ENCODE measurements at regions not wholly inside any gene's neighbourhood (a gene's known extent, or its start where the extent isn't known, plus 50 kb on each side); places are given as distances from the start of the nearest gene placed in this dataset.

GRCh38 chr14:22502007-22502406 lies 87.0 kb downstream of the DAD1 start:
- no peak for TF ChIP-seq CTCF (IDR thresholded peaks at IDR 0.05; ENCODE audit: low read depth, low read length)
- DNase-seq (ENCODE audit: low read depth, low spot score) = no peak

GRCh38 chr14:22500954-22501726 lies 87.9 kb downstream of the DAD1 start:
- TF ChIP-seq CTCF (IDR thresholded peaks at IDR 0.05; ENCODE audit: low read depth, low read length) = no peak
- no peak for DNase-seq (ENCODE audit: low read depth, low spot score)
- in situ Hi-C loops (cut with HindIII; ENCODE audit: low sequenced_read_pairs) = no loop called here
- H3K4me3 ChIP-seq (ENCODE audit: low read depth, low read length) = no peak overlapping the region

More at GRCh38 chr14:22502007-22502406, 87.0 kb downstream of the DAD1 start:
- in situ Hi-C loops (cut with HindIII; ENCODE audit: low sequenced_read_pairs) = no loop called here
- no peak overlapping the region for H3K4me3 ChIP-seq (ENCODE audit: low read depth, low read length)

DNA sequence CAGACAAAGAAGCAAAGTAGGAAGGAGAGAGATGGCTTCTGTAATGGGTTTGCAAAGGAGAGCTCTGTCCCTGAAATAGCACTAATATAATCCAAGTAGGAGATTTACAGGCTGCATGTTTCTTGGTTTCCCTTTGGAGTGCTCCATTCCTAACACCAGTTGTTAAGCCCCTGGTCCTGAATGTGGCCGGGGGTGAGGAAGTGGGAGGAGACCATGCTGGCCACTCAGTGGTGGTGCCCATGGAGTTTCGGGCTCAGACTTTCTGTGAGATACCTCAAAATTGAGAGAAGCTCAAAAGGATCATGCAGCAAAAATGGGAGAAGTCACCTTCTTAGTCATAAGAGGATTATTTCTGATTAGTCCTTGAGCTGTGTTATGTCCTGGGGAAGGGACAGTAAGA lies 88.5 kb downstream of the DAD1 start:
- no peak for TF ChIP-seq CTCF (IDR thresholded peaks at IDR 0.05; ENCODE audit: low read depth, low read length)
- no peak for DNase-seq (ENCODE audit: low read depth, low spot score)
- in situ Hi-C loops (cut with HindIII; ENCODE audit: low sequenced_read_pairs) = no loop called here
- no peak overlapping the region for H3K4me3 ChIP-seq (ENCODE audit: low read depth, low read length)

DNA sequence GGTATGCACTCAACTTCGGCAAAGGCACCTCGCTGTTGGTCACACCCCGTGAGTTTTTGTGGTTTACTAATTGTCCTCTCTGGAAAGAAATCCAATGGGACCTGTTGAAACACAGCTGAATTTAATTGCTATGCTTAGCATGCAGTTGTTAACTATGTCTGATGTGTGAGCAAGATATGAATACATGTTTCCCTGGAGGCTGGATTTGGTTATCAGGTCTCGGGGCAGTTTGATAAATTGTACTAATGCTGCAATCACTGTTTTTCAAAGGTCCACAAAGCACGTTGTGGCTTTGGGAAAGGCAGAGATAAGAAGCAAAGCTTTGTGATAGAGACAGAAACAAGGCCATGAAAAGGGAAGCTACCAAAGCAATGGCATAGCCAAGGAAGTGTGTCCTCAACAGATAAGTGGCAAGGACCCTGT lies 91.3 kb downstream of the DAD1 start:
- DNase-seq (ENCODE audit: low read depth, low spot score) = no peak
- H3K4me3 ChIP-seq (ENCODE audit: low read depth, low read length) = no peak overlapping the region
- TF ChIP-seq CTCF (IDR thresholded peaks at IDR 0.05; ENCODE audit: low read depth, low read length) = no peak
- in situ Hi-C loops (cut with HindIII; ENCODE audit: low sequenced_read_pairs) = no loop called here

- in situ Hi-C loops (cut with HindIII; ENCODE audit: low sequenced_read_pairs) = no loop called here
- DNase-seq (ENCODE audit: low read depth, low spot score) = no peak
- TF ChIP-seq CTCF (IDR thresholded peaks at IDR 0.05; ENCODE audit: low read depth, low read length) = no peak
- H3K4me3 ChIP-seq (ENCODE audit: low read depth, low read length) = no peak overlapping the region
Observed at GRCh38 chr14:22497144-22497423, 91.9 kb downstream of the DAD1 start.

DNA sequence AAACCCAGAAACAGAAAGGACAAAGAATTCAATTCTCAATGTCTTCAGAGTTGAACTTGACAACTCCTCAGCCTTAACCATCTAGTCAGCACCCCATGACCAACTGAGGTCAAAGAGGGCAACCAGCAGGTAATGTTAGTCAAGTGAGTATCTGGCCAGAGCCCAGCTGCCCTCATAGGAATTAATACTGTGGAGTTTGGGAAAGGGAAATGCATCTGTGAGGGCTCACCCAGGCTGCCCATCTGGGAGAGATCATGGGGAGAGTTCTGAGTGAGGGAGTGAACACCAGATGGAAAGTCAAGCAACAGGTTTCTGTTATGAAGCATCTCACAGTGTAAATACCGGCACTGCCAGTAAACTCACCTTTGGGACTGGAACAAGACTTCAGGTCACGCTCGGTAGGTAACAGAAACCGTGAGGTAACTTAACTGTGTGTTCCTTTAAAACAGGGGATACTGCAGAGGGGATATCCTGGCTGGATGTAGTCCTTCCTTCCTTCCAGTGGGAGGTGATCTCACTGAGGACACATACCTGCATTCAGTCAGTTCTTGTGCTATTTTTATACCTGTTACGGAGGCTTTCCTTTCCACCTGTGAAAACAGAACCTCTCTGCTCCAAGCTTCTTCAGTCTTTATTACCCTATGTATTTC lies 94.4 kb downstream of the DAD1 start:
- DNase-seq (ENCODE audit: low read depth, low spot score) = no peak
- in situ Hi-C loops (cut with HindIII; ENCODE audit: low sequenced_read_pairs) = no loop called here
- no peak overlapping the region for H3K4me3 ChIP-seq (ENCODE audit: low read depth, low read length)
- TF ChIP-seq CTCF (IDR thresholded peaks at IDR 0.05; ENCODE audit: low read depth, low read length) = no peak

Data from astrocyte of the spinal cord (primary cell).